ENCODE measurements at regions not wholly inside any gene's neighbourhood (a gene's known extent, or its start where the extent isn't known, plus 50 kb on each side); places are given as distances from the start of the nearest gene placed in this dataset.

- TF ChIP-seq CTCF (IDR thresholded peaks at IDR 0.05) = no peak
- Mint-ChIP-seq H3K9me3 (peaks cover 0 to under 1% (median 0%) of the 10 kb centered on the region in 7 donors), H3K27me3 (ENCODE audit: low read depth in 3 of 3) (peaks cover 1 to 4% (median 1%) of the 10 kb centered on the region in 3 donors), H3K4me1 (no peaks in the 10 kb centered on the region), H3K4me3 (no peak overlapping the region), H3K36me3 (no peaks in the 10 kb centered on the region), H3K27ac (no peak overlapping the region)
- H3K27ac ChIP-seq (ENCODE audit: low read depth in 1 of 2, low read length in 2 of 2) = no peak overlapping the region
- H4K20me1 ChIP-seq (ENCODE audit: insufficient read depth, low read length) = no peaks in the 10 kb centered on the region
- no peaks in the 10 kb centered on the region for H3K79me2 ChIP-seq (ENCODE audit: insufficient read depth, low read length)
- H3K4me3 ChIP-seq (replicated peaks in 1 of 3; ENCODE audit: low read depth in 2 of 3, low read length in 3 of 3) = no peak overlapping the region
- 95% methylated on average over 7 of the region's 8 CpGs for WGBS (ENCODE audit: insufficient coverage)
- H3K27me3 ChIP-seq (ENCODE audit: control insufficient read depth in 2 of 2, insufficient read depth in 2 of 2, low read length in 2 of 2) = peaks cover 0 to 1% of the 10 kb centered on the region in 2 donors
- no peaks in the 10 kb centered on the region for H3K9me3 ChIP-seq (replicated peaks in 1 of 2; ENCODE audit: control insufficient read depth in 1 of 2, insufficient read depth in 1 of 2, low read length in 2 of 2)
- no peak overlapping the region for H3K9ac ChIP-seq (ENCODE audit: insufficient read depth, low read length, poor library complexity, severe bottlenecking)
- no peaks in the 10 kb centered on the region for H3K36me3 ChIP-seq (replicated peaks in 1 of 2; ENCODE audit: control insufficient read depth in 1 of 2, insufficient read depth in 2 of 2, low read length in 2 of 2)
- H3K4me1 ChIP-seq (ENCODE audit: control insufficient read depth in 1 of 2, insufficient read depth in 2 of 2, low read length in 2 of 2) = no peaks in the 10 kb centered on the region
- DNase-seq = no peak
- intact Hi-C loops (cut with micrococcal nuclease) = no loop called here
- H3K4me2 ChIP-seq (replicated peaks; ENCODE audit: extremely low read depth, low read length, poor library complexity, severe bottlenecking) = no peak overlapping the region
- H2AFZ ChIP-seq (ENCODE audit: insufficient read depth, low read depth, low read length, poor library complexity, severe bottlenecking) = no peak overlapping the region
Measured at GRCh38 chr12:115630136-115630535, 647.4 kb downstream of the MED13L start.

GRCh38 chr12:115626210-115626609, 651.3 kb downstream of the MED13L start:
- WGBS (ENCODE audit: insufficient coverage) = 80% methylated on average over 1 of the region's 3 CpGs

More at GRCh38 chr12:115626210-115626609, 651.3 kb downstream of the MED13L start:
- intact Hi-C loops (cut with micrococcal nuclease) = no loop called here
- peaks cover 5 to 20% of the 10 kb centered on the region in 2 donors for H3K27me3 ChIP-seq (ENCODE audit: control insufficient read depth in 2 of 2, insufficient read depth in 2 of 2, low read length in 2 of 2)
- no peaks in the 10 kb centered on the region for H3K9me3 ChIP-seq (replicated peaks in 1 of 2; ENCODE audit: control insufficient read depth in 1 of 2, insufficient read depth in 1 of 2, low read length in 2 of 2)
- H3K4me3 Mint-ChIP-seq = no peak overlapping the region
- peaks cover 13 to 19% (median 14%) of the 10 kb centered on the region in 3 donors for H3K27me3 Mint-ChIP-seq (ENCODE audit: low read depth in 3 of 3)
- no peak overlapping the region for H2AFZ ChIP-seq (ENCODE audit: insufficient read depth, low read depth, low read length, poor library complexity, severe bottlenecking)
- no peak for DNase-seq
- H3K27ac ChIP-seq (ENCODE audit: low read depth in 1 of 2, low read length in 2 of 2) = no peak overlapping the region
- H3K9ac ChIP-seq (ENCODE audit: insufficient read depth, low read length, poor library complexity, severe bottlenecking) = no peak overlapping the region
- no peaks in the 10 kb centered on the region for H3K4me1 Mint-ChIP-seq
- no peak overlapping the region for H3K27ac Mint-ChIP-seq
- no peak overlapping the region for H3K4me2 ChIP-seq (replicated peaks; ENCODE audit: extremely low read depth, low read length, poor library complexity, severe bottlenecking)
- no peaks in the 10 kb centered on the region for H3K4me1 ChIP-seq (ENCODE audit: control insufficient read depth in 1 of 2, insufficient read depth in 2 of 2, low read length in 2 of 2)
- no peaks in the 10 kb centered on the region for H3K36me3 Mint-ChIP-seq
- no peak for TF ChIP-seq CTCF (IDR thresholded peaks at IDR 0.05)
- H3K79me2 ChIP-seq (ENCODE audit: insufficient read depth, low read length) = no peaks in the 10 kb centered on the region
- no peak overlapping the region for H3K4me3 ChIP-seq (replicated peaks in 1 of 3; ENCODE audit: low read depth in 2 of 3, low read length in 3 of 3)
- H3K9me3 Mint-ChIP-seq = peaks cover 0 to 3% (median 0%) of the 10 kb centered on the region in 7 donors
- H4K20me1 ChIP-seq (ENCODE audit: insufficient read depth, low read length) = no peaks in the 10 kb centered on the region
- H3K36me3 ChIP-seq (replicated peaks in 1 of 2; ENCODE audit: control insufficient read depth in 1 of 2, insufficient read depth in 2 of 2, low read length in 2 of 2) = no peaks in the 10 kb centered on the region
